Breast epithelium (tissue), 3 donors: ENCODE measurements at regions not wholly inside any gene's neighbourhood (a gene's known extent, or its start where the extent isn't known, plus 50 kb on each side); places are given as distances from the start of the nearest gene placed in this dataset.

Source experiments
- CTCF ChIP-seq, 3 donors: fragments of 450-650 bp; IDR thresholded peaks; one replicate each; pipeline ENCODE4 v1.5.1; 2016 to 2017; ENCODE audit warnings: antibody characterized with exemption in 3 of 3, mild to moderate bottlenecking in 3 of 3, moderate library complexity in 3 of 3
- POLR2A ChIP-seq: fragments of 450-650 bp; IDR thresholded peaks from one replicate; pipeline ENCODE4 v1.6.1; 2016; ENCODE audit warnings: antibody characterized with exemption, mild to moderate bottlenecking, moderate library complexity

GRCh38 chr16:73142053-73142854 is 94.3 kb upstream of the ZFHX3 start:
- TF ChIP-seq POLR2A (no peak), CTCF (IDR thresholded peaks at IDR 0.05) (no peak)
